Bronchial epithelial cell (primary cell): ENCODE measurements at regions not wholly inside any gene's neighbourhood (a gene's known extent, or its start where the extent isn't known, plus 50 kb on each side); places are given as distances from the start of the nearest gene placed in this dataset.
A peak's percentile ranks its signal among the peaks of the same experiment; 100 is the strongest.

Experiments
- DNase-seq: peaks from one replicate; pipeline ENCODE4 v3.0.0-alpha.2; 2010; ENCODE audit warnings: low read depth
- FAIRE-seq: peaks from 2 replicates; lab custom pipeline; 2011; peaks lifted over from hg19 to GRCh38; lab: Jason Lieb, UNC
- H3K27me3 ChIP-seq: 2 replicates; pipeline ENCODE4 v1.5.1; 2011; ENCODE audit warnings: low read length; ENCODE audit not compliant: control insufficient read depth, insufficient read depth
- H3K36me3 ChIP-seq: 2 replicates; pipeline ENCODE4 v1.5.1; 2011; ENCODE audit warnings: low read length; ENCODE audit not compliant: control insufficient read depth, insufficient read depth
- H3K4me3 ChIP-seq: 2 replicates; pipeline ENCODE4 v1.5.1; 2011; ENCODE audit warnings: mild to moderate bottlenecking, low read depth, low read length, control low read depth
- TF ChIP-seq, protein P1 (sequence below): IDR thresholded peaks from 2 replicates; pipeline ENCODE4 v1.5.1; 2011; ENCODE audit warnings: mild to moderate bottlenecking, moderate library complexity, low read length, control low read depth, inconsistent platforms; ENCODE audit not compliant: insufficient read depth, severe bottlenecking

DNA sequence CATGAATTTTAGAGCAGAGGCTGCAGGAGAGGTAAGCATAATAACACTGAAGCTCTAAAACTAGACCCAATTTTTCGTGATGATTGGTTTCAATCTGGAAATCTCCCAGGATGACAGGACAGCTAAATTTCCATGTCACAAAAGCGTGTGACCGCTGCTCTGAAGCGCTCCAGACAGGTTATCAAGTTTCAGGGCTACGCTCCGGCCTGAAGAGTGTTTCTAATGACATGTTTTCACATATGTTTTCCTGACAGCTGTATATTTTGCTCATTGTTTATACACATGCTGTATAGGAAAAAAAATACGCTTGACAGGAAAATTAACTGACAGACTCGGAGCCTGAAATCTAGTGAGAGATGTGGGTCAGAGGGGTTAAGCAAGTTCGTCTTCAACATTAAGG is 219.8 kb upstream of the BMPER start:
- TF ChIP-seq, protein P1, sequence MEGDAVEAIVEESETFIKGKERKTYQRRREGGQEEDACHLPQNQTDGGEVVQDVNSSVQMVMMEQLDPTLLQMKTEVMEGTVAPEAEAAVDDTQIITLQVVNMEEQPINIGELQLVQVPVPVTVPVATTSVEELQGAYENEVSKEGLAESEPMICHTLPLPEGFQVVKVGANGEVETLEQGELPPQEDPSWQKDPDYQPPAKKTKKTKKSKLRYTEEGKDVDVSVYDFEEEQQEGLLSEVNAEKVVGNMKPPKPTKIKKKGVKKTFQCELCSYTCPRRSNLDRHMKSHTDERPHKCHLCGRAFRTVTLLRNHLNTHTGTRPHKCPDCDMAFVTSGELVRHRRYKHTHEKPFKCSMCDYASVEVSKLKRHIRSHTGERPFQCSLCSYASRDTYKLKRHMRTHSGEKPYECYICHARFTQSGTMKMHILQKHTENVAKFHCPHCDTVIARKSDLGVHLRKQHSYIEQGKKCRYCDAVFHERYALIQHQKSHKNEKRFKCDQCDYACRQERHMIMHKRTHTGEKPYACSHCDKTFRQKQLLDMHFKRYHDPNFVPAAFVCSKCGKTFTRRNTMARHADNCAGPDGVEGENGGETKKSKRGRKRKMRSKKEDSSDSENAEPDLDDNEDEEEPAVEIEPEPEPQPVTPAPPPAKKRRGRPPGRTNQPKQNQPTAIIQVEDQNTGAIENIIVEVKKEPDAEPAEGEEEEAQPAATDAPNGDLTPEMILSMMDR = no peak
- DNase-seq (no peak), FAIRE-seq (no peak)
- no peak overlapping the region for H3K4me3 ChIP-seq
- H3K36me3 ChIP-seq = no peaks in the 10 kb centered on the region
- no peaks in the 10 kb centered on the region for H3K27me3 ChIP-seq

DNA sequence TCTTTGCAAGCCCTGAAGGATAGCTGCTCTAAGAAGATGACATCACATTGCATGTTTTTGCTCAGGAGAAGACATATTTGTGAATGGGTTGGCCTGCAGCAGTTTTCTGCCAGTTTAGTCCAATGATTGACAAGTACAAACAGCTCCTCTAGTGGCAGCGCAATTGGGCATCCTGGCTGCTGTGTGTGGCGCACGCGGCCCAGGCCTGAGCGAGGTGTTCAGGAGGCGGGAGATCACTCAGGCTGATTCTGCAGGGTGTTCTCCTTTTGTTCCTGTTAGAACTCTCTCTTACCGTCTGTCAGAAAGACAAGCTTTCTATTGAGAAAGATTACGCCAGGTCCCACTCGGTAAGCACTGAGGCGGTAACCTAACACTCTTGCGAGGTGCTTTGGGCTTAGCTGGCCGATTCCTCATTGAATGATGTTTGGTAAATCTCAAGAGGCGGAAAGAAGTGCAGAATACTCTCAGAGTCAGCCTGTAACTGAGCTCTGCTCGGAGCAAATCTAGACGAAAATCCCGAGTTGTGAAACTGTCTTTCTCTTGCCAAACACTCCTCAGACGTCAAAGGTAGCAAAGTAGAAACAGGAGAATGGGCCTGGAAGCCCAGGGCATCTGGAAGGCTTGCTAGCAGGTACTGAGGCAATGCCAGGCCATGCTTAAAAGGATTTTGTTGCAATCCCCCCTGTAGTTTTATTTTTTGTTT is 219.2 kb upstream of the BMPER start:
- DNase-seq (peak; percentile 47), FAIRE-seq (peak; percentile 64)
- TF ChIP-seq, protein P1 = peak; percentile 70
- Histone ChIP-seq H3K36me3 (no peaks in the 10 kb centered on the region), H3K4me3 (no peak overlapping the region), H3K27me3 (no peaks in the 10 kb centered on the region)

GRCh38 chr7:33687625-33688024 is 217.7 kb upstream of the BMPER start:
- FAIRE-seq = no peak
- TF ChIP-seq, protein P1 = no peak

DNA sequence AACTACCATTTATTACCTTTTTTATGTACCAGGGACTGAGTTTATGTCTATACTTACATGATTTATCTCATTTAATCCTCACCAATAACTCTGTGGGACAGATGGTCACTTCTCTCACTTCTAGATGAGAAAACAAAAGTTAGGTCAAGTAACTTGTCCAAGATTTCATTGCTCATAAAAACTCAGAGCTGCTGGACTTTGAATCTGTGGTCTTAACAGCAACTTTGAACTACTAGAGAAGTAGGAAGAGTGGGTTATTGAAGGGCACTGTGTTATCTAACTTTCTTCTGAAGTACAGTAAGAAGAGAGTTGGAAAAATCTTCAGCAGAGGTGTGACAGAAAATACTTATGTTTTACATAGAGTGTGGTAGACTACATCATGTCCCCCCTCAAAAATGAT is 214.2 kb upstream of the BMPER start:
- DNase-seq (no peak), FAIRE-seq (no peak)
- TF ChIP-seq, protein P1 = no peak
- H3K4me3 ChIP-seq = no peak overlapping the region
- no peaks in the 10 kb centered on the region for H3K27me3 ChIP-seq
- no peaks in the 10 kb centered on the region for H3K36me3 ChIP-seq

More at GRCh38 chr7:33687625-33688024, 217.7 kb upstream of the BMPER start:
- no peak for DNase-seq
- Histone ChIP-seq H3K36me3 (no peaks in the 10 kb centered on the region), H3K27me3 (no peaks in the 10 kb centered on the region), H3K4me3 (no peak overlapping the region)

DNA sequence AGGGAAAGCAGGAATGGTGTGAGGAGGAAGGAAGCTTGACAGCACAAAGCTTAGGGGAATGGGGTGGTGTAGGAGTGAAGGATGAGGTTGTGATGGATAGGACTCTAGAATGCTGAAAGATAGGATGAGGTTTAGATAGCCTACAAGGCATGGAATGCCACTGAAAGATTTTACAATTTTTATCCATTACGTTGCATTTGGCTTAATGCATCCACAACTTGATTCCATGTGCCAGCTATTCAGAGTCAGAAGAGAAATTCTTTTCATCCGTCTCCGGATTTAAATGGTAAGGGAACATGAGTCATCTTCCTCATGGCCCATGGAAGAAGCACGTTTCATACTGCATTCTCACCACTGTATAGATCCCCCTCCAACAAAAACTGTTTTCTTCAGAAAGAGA is 212.4 kb upstream of the BMPER start:
- no peaks in the 10 kb centered on the region for H3K36me3 ChIP-seq
- H3K4me3 ChIP-seq = no peak overlapping the region
- TF ChIP-seq, protein P1 = no peak
- DNase-seq (peak; percentile 46), FAIRE-seq (no peak)
- H3K27me3 ChIP-seq = no peaks in the 10 kb centered on the region

DNA sequence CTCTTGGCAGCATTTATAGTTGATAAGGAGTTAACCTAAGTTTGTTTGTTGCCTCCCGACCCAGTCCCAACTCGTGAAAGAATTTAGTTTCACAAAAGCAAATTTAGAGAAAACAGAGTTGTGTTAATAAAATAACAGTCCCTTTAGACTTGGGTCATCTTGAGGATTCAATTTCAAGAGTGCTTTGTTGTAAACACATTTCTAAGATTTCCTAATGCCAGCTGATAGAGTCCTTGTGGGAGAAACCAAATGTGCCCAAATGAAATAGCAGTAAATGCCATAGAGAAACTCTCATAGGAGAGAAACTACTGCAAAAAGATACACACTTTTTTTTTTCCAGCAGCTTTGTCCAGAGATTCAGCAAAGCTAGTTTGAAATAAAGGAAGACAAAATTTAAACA is 211.3 kb upstream of the BMPER start:
- DNase-seq (no peak), FAIRE-seq (no peak)
- Histone ChIP-seq H3K4me3 (no peak overlapping the region), H3K36me3 (no peaks in the 10 kb centered on the region), H3K27me3 (no peaks in the 10 kb centered on the region)
- TF ChIP-seq, protein P1 = no peak
